Effector CD4-positive, alpha-beta T cell (primary cell): ENCODE measurements at regions not wholly inside any gene's neighbourhood (a gene's known extent, or its start where the extent isn't known, plus 50 kb on each side); places are given as distances from the start of the nearest gene placed in this dataset.

ENCODE experiments used
- DNase-seq: peaks from one replicate; pipeline ENCODE4 v3.0.0-alpha.2; 2020

- no peak for DNase-seq
Measured at GRCh38 chr11:112795142-112795815, 165.9 kb upstream of the NCAM1 start.

GRCh38 chr11:112795911-112796649 is 165.1 kb upstream of the NCAM1 start:
- DNase-seq: no peak

- no peak for DNase-seq
Measured at GRCh38 chr11:112797092-112797491, 164.1 kb upstream of the NCAM1 start.

GRCh38 chr11:112797648-112798293 is 163.4 kb upstream of the NCAM1 start:
- no peak for DNase-seq

- no peak for DNase-seq
Measured at GRCh38 chr11:112801025-112801816, 160.0 kb upstream of the NCAM1 start.

GRCh38 chr11:112801817-112802088 is 159.5 kb upstream of the NCAM1 start:
- DNase-seq: no peak

- DNase-seq: no peak
Measured at GRCh38 chr11:112805658-112806057, 155.6 kb upstream of the NCAM1 start.

- no peak for DNase-seq
Measured at GRCh38 chr11:112806256-112806655, 155.0 kb upstream of the NCAM1 start.

- DNase-seq: no peak
Measured at GRCh38 chr11:112806876-112807275, 154.3 kb upstream of the NCAM1 start.

GRCh38 chr11:112809429-112809828 is 151.8 kb upstream of the NCAM1 start:
- no peak for DNase-seq

- DNase-seq: no peak
Measured at GRCh38 chr11:112810951-112811350, 150.3 kb upstream of the NCAM1 start.

GRCh38 chr11:112811783-112812182 is 149.4 kb upstream of the NCAM1 start:
- no peak for DNase-seq

- no peak for DNase-seq
Measured at GRCh38 chr11:112812729-112813128, 148.5 kb upstream of the NCAM1 start.

GRCh38 chr11:112814168-112814567 is 147.1 kb upstream of the NCAM1 start:
- DNase-seq: no peak

- no peak for DNase-seq
Measured at GRCh38 chr11:112817376-112817775, 143.8 kb upstream of the NCAM1 start.

- DNase-seq: no peak
Measured at GRCh38 chr11:112822478-112823274, 138.5 kb upstream of the NCAM1 start.

GRCh38 chr11:112826026-112826425 is 135.2 kb upstream of the NCAM1 start:
- DNase-seq: no peak

- no peak for DNase-seq
Measured at GRCh38 chr11:112826788-112827187, 134.4 kb upstream of the NCAM1 start.

GRCh38 chr11:112828421-112828820 is 132.8 kb upstream of the NCAM1 start:
- DNase-seq: no peak

GRCh38 chr11:112829971-112830654 is 131.1 kb upstream of the NCAM1 start:
- DNase-seq: no peak

GRCh38 chr11:112831041-112831440 is 130.2 kb upstream of the NCAM1 start:
- DNase-seq: no peak
